ENCODE measurements at regions not wholly inside any gene's neighbourhood (a gene's known extent, or its start where the extent isn't known, plus 50 kb on each side); places are given as distances from the start of the nearest gene placed in this dataset.

DNA sequence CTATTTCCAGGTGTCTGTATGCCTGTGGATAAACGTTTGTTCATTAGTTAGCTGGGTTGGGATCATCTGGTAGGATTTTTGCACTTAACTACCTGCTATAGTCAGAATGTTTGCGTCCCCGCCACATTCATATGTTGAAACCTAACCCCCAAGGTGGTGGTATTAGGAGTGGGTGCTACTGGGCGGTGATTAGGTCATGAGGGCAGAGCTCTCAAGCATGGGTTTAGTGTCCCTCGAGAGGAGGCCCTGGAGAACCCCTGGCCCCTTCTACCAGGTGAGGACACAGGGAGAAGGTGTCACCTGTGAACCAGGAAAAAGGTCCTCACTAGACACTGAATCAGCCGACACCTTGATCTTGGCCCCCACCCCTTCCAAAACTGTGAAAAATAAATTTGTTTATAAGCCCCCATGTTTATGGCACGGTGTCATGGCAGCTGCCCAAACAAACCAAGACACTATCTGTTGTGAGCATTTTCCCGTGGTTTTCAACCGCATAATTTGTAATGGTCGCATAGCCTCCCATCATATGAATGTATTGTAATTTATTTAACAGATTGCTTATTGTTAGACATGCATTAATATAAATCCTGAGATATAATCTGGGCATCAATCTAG is 92.7 kb upstream of the TRIM2 start:
- CTCF ChIA-PET, result interaction anchor here (0.7 to 4.1 kb wide), 5 partner anchors 14 to 27 kb away, joined by 3 to 34 read pairs (median 4); no protein-coding TSS in a partner anchor
- no peak for DNase-seq (ENCODE audit: low read depth)
- Histone ChIP-seq H3K36me3 (ENCODE audit: control insufficient read depth, insufficient read depth, low read length) (no peaks in the 10 kb centered on the region), H3K4me3 (ENCODE audit: low read depth, low read length) (no peak overlapping the region), H3K27me3 (ENCODE audit: control insufficient read depth, insufficient read depth, low read length) (peaks cover 4% of the 10 kb centered on the region)
- TF ChIP-seq, protein P1, sequence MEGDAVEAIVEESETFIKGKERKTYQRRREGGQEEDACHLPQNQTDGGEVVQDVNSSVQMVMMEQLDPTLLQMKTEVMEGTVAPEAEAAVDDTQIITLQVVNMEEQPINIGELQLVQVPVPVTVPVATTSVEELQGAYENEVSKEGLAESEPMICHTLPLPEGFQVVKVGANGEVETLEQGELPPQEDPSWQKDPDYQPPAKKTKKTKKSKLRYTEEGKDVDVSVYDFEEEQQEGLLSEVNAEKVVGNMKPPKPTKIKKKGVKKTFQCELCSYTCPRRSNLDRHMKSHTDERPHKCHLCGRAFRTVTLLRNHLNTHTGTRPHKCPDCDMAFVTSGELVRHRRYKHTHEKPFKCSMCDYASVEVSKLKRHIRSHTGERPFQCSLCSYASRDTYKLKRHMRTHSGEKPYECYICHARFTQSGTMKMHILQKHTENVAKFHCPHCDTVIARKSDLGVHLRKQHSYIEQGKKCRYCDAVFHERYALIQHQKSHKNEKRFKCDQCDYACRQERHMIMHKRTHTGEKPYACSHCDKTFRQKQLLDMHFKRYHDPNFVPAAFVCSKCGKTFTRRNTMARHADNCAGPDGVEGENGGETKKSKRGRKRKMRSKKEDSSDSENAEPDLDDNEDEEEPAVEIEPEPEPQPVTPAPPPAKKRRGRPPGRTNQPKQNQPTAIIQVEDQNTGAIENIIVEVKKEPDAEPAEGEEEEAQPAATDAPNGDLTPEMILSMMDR (IDR thresholded peaks at IDR 0.05; ENCODE audit: insufficient read depth, low read depth, low read length), result no peak
- POLR2A ChIA-PET, result no interaction called here

DNA sequence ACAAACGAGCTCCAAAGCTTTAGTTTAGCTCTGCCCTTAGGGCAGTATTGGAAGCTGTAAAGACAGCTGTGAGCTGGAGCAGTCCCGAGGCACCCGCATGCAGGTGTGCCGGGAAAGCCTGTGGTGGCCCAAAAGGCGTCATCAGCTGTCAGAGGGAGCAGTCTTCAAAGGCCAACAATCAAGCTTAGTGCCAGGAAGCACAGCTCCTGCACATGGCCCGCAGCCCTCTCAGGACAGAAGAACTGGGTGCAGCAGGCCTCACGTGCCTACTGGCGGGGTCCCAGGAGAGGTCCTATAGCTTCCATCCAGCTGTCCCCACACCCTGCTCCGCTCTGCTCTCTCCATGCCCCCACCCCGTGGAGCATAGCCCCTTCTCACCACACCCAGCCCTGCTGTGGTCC is 92.2 kb upstream of the TRIM2 start:
- H3K27me3 ChIP-seq (ENCODE audit: control insufficient read depth, insufficient read depth, low read length), result peaks cover under 1% of the 10 kb centered on the region
- ChIA-PET CTCF (interaction anchor here (0.7 to 4.1 kb wide), 4 partner anchors 14 to 27 kb away, joined by 3 to 34 read pairs (median 4); no protein-coding TSS in a partner anchor), POLR2A (no interaction called here)
- H3K4me3 ChIP-seq (ENCODE audit: low read depth, low read length), result no peak overlapping the region
- H3K36me3 ChIP-seq (ENCODE audit: control insufficient read depth, insufficient read depth, low read length), result no peaks in the 10 kb centered on the region
- TF ChIP-seq, protein P1 (IDR thresholded peaks at IDR 0.05; ENCODE audit: insufficient read depth, low read depth, low read length), result no peak
- no peak for DNase-seq (ENCODE audit: low read depth)

DNA sequence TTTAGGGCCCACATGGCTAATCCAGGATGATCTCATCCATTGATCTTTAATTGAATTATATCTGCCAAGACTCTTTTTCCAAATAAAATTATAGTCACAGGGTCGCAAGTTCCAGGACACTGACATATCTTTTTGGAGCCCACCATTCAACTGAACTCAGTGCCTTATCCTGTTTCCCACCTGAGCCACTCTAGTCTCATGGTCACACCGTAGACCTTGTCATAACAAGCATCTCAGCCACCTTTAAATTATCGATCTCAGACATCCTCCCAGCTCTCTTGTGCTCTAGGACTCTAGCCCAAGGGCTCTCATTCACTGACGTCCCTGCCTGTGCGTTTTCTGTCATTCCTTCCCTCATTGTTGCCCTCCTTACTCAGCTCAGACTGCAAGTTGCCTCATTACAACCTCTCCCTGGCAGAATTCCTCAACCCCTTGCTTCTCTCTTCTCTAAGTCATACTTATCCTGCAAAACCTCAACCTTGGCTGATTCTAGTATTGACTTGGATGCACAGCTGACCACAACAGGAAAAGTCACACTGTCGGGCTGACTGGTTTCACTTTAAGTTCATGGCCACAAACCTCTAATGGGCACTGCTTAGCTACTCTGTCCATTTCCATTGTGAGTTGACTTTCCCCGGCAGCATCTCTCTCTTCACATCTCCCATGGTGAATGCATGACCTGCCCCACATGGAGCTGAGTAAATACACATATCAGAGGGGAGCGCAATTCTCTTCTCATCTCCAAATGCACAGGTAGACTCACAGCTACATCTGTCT is 91.0 kb upstream of the TRIM2 start:
- no peak for DNase-seq (ENCODE audit: low read depth)
- no peak overlapping the region for H3K4me3 ChIP-seq (ENCODE audit: low read depth, low read length)
- H3K27me3 ChIP-seq (ENCODE audit: control insufficient read depth, insufficient read depth, low read length), result no peaks in the 10 kb centered on the region; the same call in 1 of the 2 replicates
- no peaks in the 10 kb centered on the region for H3K36me3 ChIP-seq (ENCODE audit: control insufficient read depth, insufficient read depth, low read length)
- CTCF ChIA-PET, result interaction anchor here (0.9 to 4.1 kb wide), 4 partner anchors 16 to 266 kb away, joined by 4 to 34 read pairs (median 4); no protein-coding TSS in a partner anchor
- TF ChIP-seq, protein P1 (IDR thresholded peaks at IDR 0.05; ENCODE audit: insufficient read depth, low read depth, low read length), result no peak
- POLR2A ChIA-PET, result no interaction called here

DNA sequence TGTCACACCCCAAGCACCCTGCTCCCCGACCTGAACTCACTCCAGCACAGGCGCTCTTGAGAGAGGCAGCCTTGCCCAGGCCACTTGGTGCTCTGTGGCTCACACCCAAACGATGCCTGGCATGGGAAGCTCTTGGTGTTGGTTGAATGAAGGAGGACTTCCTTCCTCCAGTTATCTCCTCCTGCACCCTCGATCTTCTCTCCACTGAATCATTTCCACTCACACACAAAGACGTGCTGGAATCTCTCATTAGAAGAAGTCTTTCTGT is 90.5 kb upstream of the TRIM2 start:
- ChIA-PET POLR2A (no interaction called here), CTCF (interaction anchor here (0.9 to 4.1 kb wide), 5 partner anchors 14 to 267 kb away, joined by 4 to 34 read pairs (median 5); no protein-coding TSS in a partner anchor)
- DNase-seq (ENCODE audit: low read depth), result no peak
- Histone ChIP-seq H3K36me3 (ENCODE audit: control insufficient read depth, insufficient read depth, low read length) (no peaks in the 10 kb centered on the region), H3K4me3 (ENCODE audit: low read depth, low read length) (no peak overlapping the region), H3K27me3 (ENCODE audit: control insufficient read depth, insufficient read depth, low read length) (no peaks in the 10 kb centered on the region; the same call in 1 of the 2 replicates)
- TF ChIP-seq, protein P1 (IDR thresholded peaks at IDR 0.05; ENCODE audit: insufficient read depth, low read depth, low read length), result no peak

DNA sequence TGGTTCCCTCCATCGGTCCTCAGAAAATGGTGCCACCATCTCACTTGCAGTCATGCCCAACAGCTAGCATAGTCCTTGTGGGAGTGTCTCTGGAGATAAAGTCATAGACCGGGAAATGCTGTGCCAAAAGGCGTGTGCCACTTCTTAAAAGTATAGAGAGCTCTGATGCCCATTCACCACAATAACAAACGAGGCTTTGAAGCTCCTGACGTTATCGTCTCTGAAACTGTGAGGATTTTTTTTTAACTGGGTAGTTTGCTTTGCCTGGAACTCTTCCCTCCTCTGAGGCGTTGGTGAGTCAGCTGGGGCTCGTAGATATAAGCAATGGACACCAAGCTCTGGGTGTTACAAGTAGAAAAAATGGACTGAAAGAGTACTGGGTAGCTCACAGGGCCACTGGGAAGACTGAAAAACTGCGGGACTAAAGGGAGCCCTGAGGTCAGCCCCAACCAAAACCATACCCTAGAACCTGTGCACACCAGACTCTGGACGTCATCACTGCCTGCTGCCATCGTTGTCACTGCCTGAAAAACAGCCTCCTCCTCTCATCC is 89.4 kb upstream of the TRIM2 start:
- H3K4me3 ChIP-seq (ENCODE audit: low read depth, low read length), result no peak overlapping the region
- H3K36me3 ChIP-seq (ENCODE audit: control insufficient read depth, insufficient read depth, low read length), result no peaks in the 10 kb centered on the region
- CTCF ChIA-PET, result interaction anchor here (1.0 to 4.1 kb wide), 5 partner anchors 13 to 268 kb away, joined by 3 to 34 read pairs (median 5); no protein-coding TSS in a partner anchor
- TF ChIP-seq, protein P1 (IDR thresholded peaks at IDR 0.05; ENCODE audit: insufficient read depth, low read depth, low read length), result no peak
- POLR2A ChIA-PET, result no interaction called here
- no peaks in the 10 kb centered on the region; the same call in 1 of the 2 replicates for H3K27me3 ChIP-seq (ENCODE audit: control insufficient read depth, insufficient read depth, low read length)
- no peak for DNase-seq (ENCODE audit: low read depth)

Measured in BJ (cell line).